MM.1S (cell line): ENCODE measurements at regions not wholly inside any gene's neighbourhood (a gene's known extent, or its start where the extent isn't known, plus 50 kb on each side); places are given as distances from the start of the nearest gene placed in this dataset.
A peak's percentile ranks its signal among the peaks of the same experiment; 100 is the strongest.

Experiments used
- DNase-seq: peaks from one replicate; pipeline ENCODE4 v3.0.0-alpha.2; 2015
- H2AFZ ChIP-seq: fragments of 300-600 bp; sonication (generic); 2 replicates; pipeline ENCODE4 v1.6.0; 2016; ENCODE audit warnings: antibody characterized with exemption, low read length
- H3F3A ChIP-seq: fragments of 300-600 bp; sonication (generic); 2 replicates; pipeline ENCODE4 v1.6.1; 2016; ENCODE audit warnings: mild to moderate bottlenecking, antibody characterized with exemption, low read length, moderate library complexity, mixed read lengths; ENCODE audit not compliant: insufficient read depth
- H3K27ac ChIP-seq: fragments of 300-600 bp; sonication (generic); 2 replicates; pipeline ENCODE4 v1.5.1; 2016; ENCODE audit warnings: mild to moderate bottlenecking, low read length
- H3K27me3 ChIP-seq: fragments of 300-600 bp; sonication (generic); replicated peaks from 2 replicates; pipeline ENCODE4 v1.6.0; 2016; ENCODE audit warnings: low read length; ENCODE audit not compliant: insufficient read depth
- H3K36me3 ChIP-seq: fragments of 300-600 bp; sonication (generic); replicated peaks from 2 replicates; pipeline ENCODE4 v1.6.1; 2016; ENCODE audit warnings: mild to moderate bottlenecking, low read length, mixed read lengths; ENCODE audit not compliant: insufficient read depth
- H3K4me1 ChIP-seq: fragments of 300-600 bp; sonication (generic); 2 replicates; pipeline ENCODE4 v1.6.1; 2016; ENCODE audit warnings: low read length, mixed read lengths
- H3K4me2 ChIP-seq: fragments of 300-600 bp; sonication (generic); 2 replicates; pipeline ENCODE4 v1.6.0; 2016; ENCODE audit warnings: low read depth, low read length
- H3K4me3 ChIP-seq: fragments of 300-600 bp; sonication (generic); 2 replicates; pipeline ENCODE4 v1.5.1; 2016; ENCODE audit warnings: low read length, mixed read lengths
- H3K79me2 ChIP-seq: fragments of 300-600 bp; sonication (generic); 2 replicates; pipeline ENCODE4 v1.6.1; 2016; ENCODE audit warnings: mixed run types, low read length, mixed read lengths
- H3K9ac ChIP-seq: fragments of 300-600 bp; sonication (generic); 2 replicates; pipeline ENCODE4 v1.6.1; 2016; ENCODE audit warnings: low read length, mixed read lengths
- H3K9me2 ChIP-seq: fragments of 300-600 bp; sonication (generic); replicated peaks from 2 replicates; pipeline ENCODE4 v1.6.1; 2016; ENCODE audit warnings: mild to moderate bottlenecking, low read length, mixed read lengths; ENCODE audit not compliant: insufficient read depth
- H3K9me3 ChIP-seq: fragments of 300-600 bp; sonication (generic); replicated peaks from 2 replicates; pipeline ENCODE4 v1.6.1; 2016; ENCODE audit warnings: mild to moderate bottlenecking, low read length, mixed read lengths; ENCODE audit not compliant: insufficient read depth
- H4K20me1 ChIP-seq: fragments of 300-600 bp; sonication (generic); 2 replicates; pipeline ENCODE4 v1.6.1; 2016; ENCODE audit warnings: mild to moderate bottlenecking, low read length, moderate library complexity, mixed read lengths; ENCODE audit not compliant: insufficient read depth
- EZH2 ChIP-seq: fragments of 300-600 bp; sonication (generic); optimal IDR thresholded peaks from 2 replicates; pipeline ENCODE3; 2017; ENCODE audit warnings: low read depth, mild to moderate bottlenecking, antibody characterized with exemption, low read length, mixed read lengths
- EZH2phosphoT487 ChIP-seq: fragments of 300-600 bp; sonication (generic); IDR thresholded peaks from 2 replicates; pipeline ENCODE4 v1.6.1; 2018; ENCODE audit warnings: antibody characterized with exemption, low read length
- TF ChIP-seq, protein P1 (sequence below): fragments of 300-600 bp; sonication (generic); IDR thresholded peaks from 2 replicates; pipeline ENCODE4 v1.5.1; 2016; ENCODE audit warnings: antibody characterized with exemption, low read length, mixed read lengths

DNA sequence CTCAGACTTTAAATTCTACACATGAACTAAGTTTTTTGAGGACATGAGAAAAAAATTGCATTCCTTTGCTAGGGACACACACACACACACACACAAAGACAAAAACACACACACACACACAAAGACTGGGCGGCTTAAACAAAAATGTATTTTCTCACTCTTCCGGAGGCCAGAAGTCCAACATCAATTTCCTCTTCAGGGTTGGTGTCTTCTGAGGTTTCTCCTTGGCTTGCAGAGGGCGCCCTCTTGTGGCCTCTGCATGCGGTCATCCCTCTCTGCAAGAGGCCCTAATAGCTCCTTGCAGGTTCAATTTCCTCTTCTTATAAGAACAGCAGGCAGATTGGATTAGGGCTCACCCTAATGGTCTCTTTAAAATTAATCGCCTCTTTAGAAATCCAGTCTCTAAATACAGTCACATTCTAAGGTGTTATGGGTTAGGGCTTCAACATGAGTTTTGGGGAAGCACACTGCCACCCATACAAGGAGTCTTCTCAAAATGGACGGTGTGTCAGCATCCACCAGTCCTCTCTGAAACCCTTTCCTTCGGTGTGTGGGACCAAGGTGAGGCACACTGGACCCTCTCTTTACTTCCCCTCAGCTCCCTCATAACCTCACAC is 61.4 kb downstream of the GPR6 start:
- H4K20me1 ChIP-seq = no peaks in the 10 kb centered on the region
- H3K9me2 ChIP-seq = no peaks in the 10 kb centered on the region
- H3K9me3 ChIP-seq = no peaks in the 10 kb centered on the region
- no peaks in the 10 kb centered on the region for H3K4me1 ChIP-seq
- H3K36me3 ChIP-seq = no peaks in the 10 kb centered on the region
- peak overlapping the region; percentile 56 for H3K4me3 ChIP-seq
- H3K4me2 ChIP-seq = peak overlapping the region; percentile 42
- H3K79me2 ChIP-seq = no peaks in the 10 kb centered on the region
- no peak overlapping the region for H3K9ac ChIP-seq
- H2AFZ ChIP-seq = peak overlapping the region; percentile 81
- H3K27ac ChIP-seq = no peak overlapping the region
- DNase-seq = peak; percentile 82
- H3F3A ChIP-seq = no peaks in the 10 kb centered on the region
- no peak for TF ChIP-seq EZH2phosphoT487
- TF ChIP-seq, protein P1, sequence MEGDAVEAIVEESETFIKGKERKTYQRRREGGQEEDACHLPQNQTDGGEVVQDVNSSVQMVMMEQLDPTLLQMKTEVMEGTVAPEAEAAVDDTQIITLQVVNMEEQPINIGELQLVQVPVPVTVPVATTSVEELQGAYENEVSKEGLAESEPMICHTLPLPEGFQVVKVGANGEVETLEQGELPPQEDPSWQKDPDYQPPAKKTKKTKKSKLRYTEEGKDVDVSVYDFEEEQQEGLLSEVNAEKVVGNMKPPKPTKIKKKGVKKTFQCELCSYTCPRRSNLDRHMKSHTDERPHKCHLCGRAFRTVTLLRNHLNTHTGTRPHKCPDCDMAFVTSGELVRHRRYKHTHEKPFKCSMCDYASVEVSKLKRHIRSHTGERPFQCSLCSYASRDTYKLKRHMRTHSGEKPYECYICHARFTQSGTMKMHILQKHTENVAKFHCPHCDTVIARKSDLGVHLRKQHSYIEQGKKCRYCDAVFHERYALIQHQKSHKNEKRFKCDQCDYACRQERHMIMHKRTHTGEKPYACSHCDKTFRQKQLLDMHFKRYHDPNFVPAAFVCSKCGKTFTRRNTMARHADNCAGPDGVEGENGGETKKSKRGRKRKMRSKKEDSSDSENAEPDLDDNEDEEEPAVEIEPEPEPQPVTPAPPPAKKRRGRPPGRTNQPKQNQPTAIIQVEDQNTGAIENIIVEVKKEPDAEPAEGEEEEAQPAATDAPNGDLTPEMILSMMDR = peak; percentile 95
- no peaks in the 10 kb centered on the region for H3K27me3 ChIP-seq

DNA sequence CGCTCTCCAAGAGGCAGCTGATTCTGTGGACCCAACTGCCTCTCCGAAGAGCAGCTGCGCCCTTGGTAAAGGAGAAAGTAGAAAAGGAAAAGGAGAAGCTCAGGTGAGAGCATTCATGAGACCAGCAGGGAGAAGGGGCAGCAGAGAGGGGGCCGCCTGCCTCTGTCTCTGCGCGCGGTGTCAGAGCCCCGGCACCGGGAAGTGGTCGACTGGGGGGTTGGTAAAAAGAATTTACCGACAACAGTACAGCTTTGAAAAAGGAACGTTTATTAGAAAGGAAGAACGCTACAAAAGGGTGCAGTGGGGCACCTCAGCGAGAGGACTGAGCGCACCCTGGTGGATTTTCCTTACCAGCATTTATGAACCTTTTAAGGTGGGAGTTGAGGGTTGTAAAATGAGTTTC is 61.9 kb downstream of the GPR6 start:
- peak; percentile 39 for DNase-seq
- Histone ChIP-seq H3K9me3 (no peaks in the 10 kb centered on the region), H3K36me3 (no peaks in the 10 kb centered on the region), H3K4me2 (peak overlapping the region; percentile 42; the same call in 1 of the 2 replicates), H3K27me3 (no peaks in the 10 kb centered on the region), H4K20me1 (no peaks in the 10 kb centered on the region), H2AFZ (peak overlapping the region; percentile 81), H3K27ac (no peak overlapping the region), H3K4me3 (peak overlapping the region; percentile 56), H3K9ac (no peak overlapping the region), H3K79me2 (no peaks in the 10 kb centered on the region), H3K4me1 (no peaks in the 10 kb centered on the region), H3F3A (no peaks in the 10 kb centered on the region), H3K9me2 (no peaks in the 10 kb centered on the region)
- TF ChIP-seq EZH2 (no peak), EZH2phosphoT487 (no peak)
- TF ChIP-seq, protein P1 = peak; percentile 42

DNA sequence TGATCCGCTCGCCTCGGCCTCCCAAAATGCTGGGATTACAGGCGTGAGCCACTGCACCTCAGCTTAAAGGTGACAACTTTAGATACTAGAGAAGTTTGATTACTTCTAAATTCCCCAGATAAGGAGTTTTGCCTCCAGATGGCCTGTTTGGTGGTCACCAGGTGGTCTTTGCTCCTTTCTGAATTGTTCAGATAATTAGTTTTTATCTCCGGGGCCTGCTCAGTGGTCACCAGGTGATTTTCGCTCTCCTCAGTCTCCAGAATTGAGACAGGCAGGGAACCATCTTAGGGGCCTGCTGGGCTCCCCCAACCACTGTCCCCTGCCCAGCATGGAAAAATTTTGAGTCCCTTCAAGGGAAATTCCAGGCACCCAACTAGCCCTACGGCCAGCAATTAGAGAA is 62.6 kb downstream of the GPR6 start:
- no peaks in the 10 kb centered on the region for H3K36me3 ChIP-seq
- no peak overlapping the region for H3K4me3 ChIP-seq
- H4K20me1 ChIP-seq = no peaks in the 10 kb centered on the region
- no peaks in the 10 kb centered on the region for H3K9me3 ChIP-seq
- no peak overlapping the region for H2AFZ ChIP-seq
- no peak overlapping the region for H3K4me2 ChIP-seq
- H3K27me3 ChIP-seq = no peaks in the 10 kb centered on the region
- no peaks in the 10 kb centered on the region for H3K4me1 ChIP-seq
- no peak for DNase-seq
- no peaks in the 10 kb centered on the region for H3K79me2 ChIP-seq
- H3F3A ChIP-seq = no peaks in the 10 kb centered on the region
- H3K27ac ChIP-seq = no peak overlapping the region
- TF ChIP-seq EZH2 = no peak
- TF ChIP-seq, protein P1 = no peak
- no peak for TF ChIP-seq EZH2phosphoT487
- H3K9ac ChIP-seq = no peak overlapping the region
- H3K9me2 ChIP-seq = no peaks in the 10 kb centered on the region
